ENCODE measurements at regions not wholly inside any gene's neighbourhood (a gene's known extent, or its start where the extent isn't known, plus 50 kb on each side); places are given as distances from the start of the nearest gene placed in this dataset.

- DNase-seq (ENCODE audit: extremely low read depth, insufficient read length): no peak
- Histone ChIP-seq H3K27me3 (replicated peaks; ENCODE audit: control insufficient read depth, insufficient read depth, low read length) (no peaks in the 10 kb centered on the region), H3K36me3 (ENCODE audit: control insufficient read depth, insufficient read depth, low read length) (no peaks in the 10 kb centered on the region), H3K4me3 (replicated peaks; ENCODE audit: low read depth, low read length) (no peak overlapping the region)
- no peak for TF ChIP-seq CTCF (IDR thresholded peaks at IDR 0.05; ENCODE audit: insufficient read depth, low read length, poor library complexity, severe bottlenecking)
These were observed 1561.6 kb downstream of the OTOL1 start for GRCh38 chr3:163058031-163058854.

DNA sequence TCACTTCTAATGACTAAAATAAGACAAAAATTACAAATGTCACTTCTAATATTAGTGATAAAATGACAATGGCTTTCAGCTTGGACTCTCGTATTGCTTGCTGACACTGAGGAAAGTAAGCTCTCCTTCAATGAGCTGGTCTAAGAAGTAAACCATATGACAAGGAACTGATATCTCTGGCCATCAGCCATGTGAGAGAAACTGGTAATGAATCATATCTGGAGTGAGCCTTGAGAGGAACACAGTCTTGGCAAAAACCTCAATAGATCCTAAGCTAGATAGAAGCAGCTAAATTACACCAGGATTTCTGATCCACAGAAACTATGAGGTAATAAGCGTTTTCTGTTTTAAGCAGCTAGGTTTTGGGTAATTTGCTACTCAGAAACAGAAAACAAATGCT is 1575.1 kb downstream of the OTOL1 start:
- no peak for TF ChIP-seq CTCF (IDR thresholded peaks at IDR 0.05; ENCODE audit: insufficient read depth, low read length, poor library complexity, severe bottlenecking)
- no peak for DNase-seq (ENCODE audit: extremely low read depth, insufficient read length)
- Histone ChIP-seq H3K36me3 (ENCODE audit: control insufficient read depth, insufficient read depth, low read length) (no peaks in the 10 kb centered on the region), H3K27me3 (replicated peaks; ENCODE audit: control insufficient read depth, insufficient read depth, low read length) (no peaks in the 10 kb centered on the region), H3K4me3 (replicated peaks; ENCODE audit: low read depth, low read length) (no peak overlapping the region)
